ENCODE measurements at regions not wholly inside any gene's neighbourhood (a gene's known extent, or its start where the extent isn't known, plus 50 kb on each side); places are given as distances from the start of the nearest gene placed in this dataset.

DNA sequence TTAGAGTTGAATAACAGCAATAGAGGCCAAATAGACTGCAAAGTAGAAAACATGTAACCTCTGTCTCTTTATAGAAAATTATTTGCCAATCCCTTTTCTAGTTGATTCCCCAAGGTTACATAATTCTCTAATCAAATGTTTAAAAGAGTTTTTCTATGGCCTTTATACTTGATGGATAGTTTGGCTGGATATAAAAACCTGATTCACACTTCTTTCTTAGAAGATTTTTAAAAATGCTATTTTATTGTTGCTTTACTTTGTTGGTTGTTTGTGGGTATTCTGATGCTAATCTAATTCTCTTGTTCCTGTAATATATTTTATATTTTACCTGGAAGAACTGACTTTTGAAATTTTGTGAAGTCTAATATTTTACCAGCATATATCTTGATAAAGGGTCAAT is 331.1 kb upstream of the MTPN start:
- H3K79me1 ChIP-seq (ENCODE audit: insufficient read depth, low read depth, low read length, poor library complexity, severe bottlenecking), result no peaks in the 10 kb centered on the region
- no peak overlapping the region for H4K91ac ChIP-seq (ENCODE audit: insufficient read length, low read depth, low read length)
- no peaks in the 10 kb centered on the region for H3K9me3 ChIP-seq (ENCODE audit: control insufficient read depth, low read depth, low read length)
- Mint-ChIP-seq H3K4me3 (no peak overlapping the region), H3K27ac (no peak overlapping the region), H3K27me3 (ENCODE audit: low read depth) (no peaks in the 10 kb centered on the region), H3K36me3 (ENCODE audit: insufficient read depth in 1 of 3, low read depth in 3 of 3) (peaks cover 0 to 12% (median 3%) of the 10 kb centered on the region in 3 experiments; a peak in 2 of 7 replicates), H3K4me1 (no peaks in the 10 kb centered on the region), H3K9me3 (peaks cover 7 to 14% of the 10 kb centered on the region in 2 experiments; a peak in 4 of 5 replicates)
- H3K4me1 ChIP-seq (ENCODE audit: insufficient read depth, low read length), result no peaks in the 10 kb centered on the region; the same call in 1 of the 2 replicates
- no peak overlapping the region for H3K9ac ChIP-seq (ENCODE audit: extremely low read depth, insufficient read length, low read length)
- H3K27ac ChIP-seq (ENCODE audit: insufficient read length, low read depth, low read length), result no peak overlapping the region
- H2BK20ac ChIP-seq (ENCODE audit: low read depth, low read length, poor library complexity, severe bottlenecking), result no peak overlapping the region
- H3K4me2 ChIP-seq (ENCODE audit: insufficient read depth, insufficient read length, low read length), result no peak overlapping the region
- H3K27me3 ChIP-seq (ENCODE audit: insufficient read depth, low read length), result no peaks in the 10 kb centered on the region
- H3K14ac ChIP-seq (ENCODE audit: insufficient read depth, low read length), result no peak overlapping the region
- H2AK5ac ChIP-seq (ENCODE audit: insufficient read length, low read length), result no peak overlapping the region
- no peak overlapping the region for H3K23ac ChIP-seq (ENCODE audit: insufficient read length, low read depth, low read length)
- no peak overlapping the region for H4K8ac ChIP-seq (replicated peaks; ENCODE audit: insufficient read length, low read depth, low read length)
- TF ChIP-seq, protein P1, sequence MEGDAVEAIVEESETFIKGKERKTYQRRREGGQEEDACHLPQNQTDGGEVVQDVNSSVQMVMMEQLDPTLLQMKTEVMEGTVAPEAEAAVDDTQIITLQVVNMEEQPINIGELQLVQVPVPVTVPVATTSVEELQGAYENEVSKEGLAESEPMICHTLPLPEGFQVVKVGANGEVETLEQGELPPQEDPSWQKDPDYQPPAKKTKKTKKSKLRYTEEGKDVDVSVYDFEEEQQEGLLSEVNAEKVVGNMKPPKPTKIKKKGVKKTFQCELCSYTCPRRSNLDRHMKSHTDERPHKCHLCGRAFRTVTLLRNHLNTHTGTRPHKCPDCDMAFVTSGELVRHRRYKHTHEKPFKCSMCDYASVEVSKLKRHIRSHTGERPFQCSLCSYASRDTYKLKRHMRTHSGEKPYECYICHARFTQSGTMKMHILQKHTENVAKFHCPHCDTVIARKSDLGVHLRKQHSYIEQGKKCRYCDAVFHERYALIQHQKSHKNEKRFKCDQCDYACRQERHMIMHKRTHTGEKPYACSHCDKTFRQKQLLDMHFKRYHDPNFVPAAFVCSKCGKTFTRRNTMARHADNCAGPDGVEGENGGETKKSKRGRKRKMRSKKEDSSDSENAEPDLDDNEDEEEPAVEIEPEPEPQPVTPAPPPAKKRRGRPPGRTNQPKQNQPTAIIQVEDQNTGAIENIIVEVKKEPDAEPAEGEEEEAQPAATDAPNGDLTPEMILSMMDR (conservative IDR thresholded peaks at IDR 0.05), result no peak
- H2BK5ac ChIP-seq (ENCODE audit: insufficient read length, low read length), result no peak overlapping the region
- no peaks in the 10 kb centered on the region for H3K23me2 ChIP-seq (ENCODE audit: insufficient read length, low read depth, low read length, poor library complexity, severe bottlenecking)
- no peak overlapping the region for H3K56ac ChIP-seq (ENCODE audit: insufficient read length, low read depth, low read length)
- H4K5ac ChIP-seq (ENCODE audit: insufficient read length, low read depth, low read length), result no peak overlapping the region
- H2BK15ac ChIP-seq (ENCODE audit: low read depth, low read length), result no peak overlapping the region
- H4K20me1 ChIP-seq (ENCODE audit: control insufficient read depth, insufficient read depth, insufficient read length), result no peaks in the 10 kb centered on the region
- no peak overlapping the region for H3K4ac ChIP-seq (ENCODE audit: low read depth, low read length)
- H2BK120ac ChIP-seq (ENCODE audit: low read depth, low read length, poor library complexity, severe bottlenecking), result no peak overlapping the region
- no peaks in the 10 kb centered on the region for H3K79me2 ChIP-seq (ENCODE audit: insufficient read depth, low read length)
- H3T11ph ChIP-seq (ENCODE audit: low read length), result no peak overlapping the region
- no peak overlapping the region for H2AFZ ChIP-seq (ENCODE audit: low read length)
- H3K18ac ChIP-seq (ENCODE audit: insufficient read length, low read depth, low read length), result no peak overlapping the region
- no peak for DNase-seq
- no peak overlapping the region for H2BK12ac ChIP-seq (ENCODE audit: insufficient read length, low read depth, low read length)
